OCI-LY1 (cell line): ENCODE measurements at regions not wholly inside any gene's neighbourhood (a gene's known extent, or its start where the extent isn't known, plus 50 kb on each side); places are given as distances from the start of the nearest gene placed in this dataset.

Source experiments
- EZH2 ChIP-seq: fragments of 200-600 bp; sonication (generic), shearing (Covaris generic); IDR thresholded peaks from 2 replicates; pipeline ENCODE4 v1.8.0; 2017; ENCODE audit warnings: borderline replicate concordance, mixed run types, mild to moderate bottlenecking, antibody characterized with exemption, low read length, moderate library complexity, mixed read lengths
- TF ChIP-seq, protein P1 (sequence below): fragments of 200-600 bp; sonication (generic), shearing (Covaris generic); IDR thresholded peaks from 2 replicates; pipeline ENCODE4 v1.5.1; 2017; ENCODE audit warnings: mild to moderate bottlenecking, antibody characterized with exemption, low read length, moderate library complexity, mixed read lengths

DNA sequence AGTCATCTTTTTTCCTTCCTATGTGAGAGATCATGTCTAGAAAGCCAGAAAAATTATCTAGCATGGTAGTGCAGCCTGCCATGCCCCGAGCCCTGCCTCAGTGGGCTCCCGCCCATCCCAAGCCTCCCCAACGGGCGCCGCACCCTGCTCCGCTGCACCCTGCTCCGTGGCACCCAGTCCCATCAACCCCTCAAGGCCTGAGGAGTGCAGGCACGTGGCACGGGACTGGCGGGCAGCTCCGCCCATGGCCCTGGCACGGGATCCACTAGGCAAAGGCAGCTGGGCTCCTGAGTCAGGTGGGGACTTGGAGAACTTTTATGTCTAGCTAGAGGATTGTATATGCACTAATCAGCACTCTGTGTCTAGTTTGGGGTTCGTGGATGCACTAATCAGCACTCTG lies 83.4 kb upstream of the COL3A1 start:
- TF ChIP-seq, protein P1, sequence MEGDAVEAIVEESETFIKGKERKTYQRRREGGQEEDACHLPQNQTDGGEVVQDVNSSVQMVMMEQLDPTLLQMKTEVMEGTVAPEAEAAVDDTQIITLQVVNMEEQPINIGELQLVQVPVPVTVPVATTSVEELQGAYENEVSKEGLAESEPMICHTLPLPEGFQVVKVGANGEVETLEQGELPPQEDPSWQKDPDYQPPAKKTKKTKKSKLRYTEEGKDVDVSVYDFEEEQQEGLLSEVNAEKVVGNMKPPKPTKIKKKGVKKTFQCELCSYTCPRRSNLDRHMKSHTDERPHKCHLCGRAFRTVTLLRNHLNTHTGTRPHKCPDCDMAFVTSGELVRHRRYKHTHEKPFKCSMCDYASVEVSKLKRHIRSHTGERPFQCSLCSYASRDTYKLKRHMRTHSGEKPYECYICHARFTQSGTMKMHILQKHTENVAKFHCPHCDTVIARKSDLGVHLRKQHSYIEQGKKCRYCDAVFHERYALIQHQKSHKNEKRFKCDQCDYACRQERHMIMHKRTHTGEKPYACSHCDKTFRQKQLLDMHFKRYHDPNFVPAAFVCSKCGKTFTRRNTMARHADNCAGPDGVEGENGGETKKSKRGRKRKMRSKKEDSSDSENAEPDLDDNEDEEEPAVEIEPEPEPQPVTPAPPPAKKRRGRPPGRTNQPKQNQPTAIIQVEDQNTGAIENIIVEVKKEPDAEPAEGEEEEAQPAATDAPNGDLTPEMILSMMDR = no peak
- no peak for TF ChIP-seq EZH2
